ENCODE measurements at regions not wholly inside any gene's neighbourhood (a gene's known extent, or its start where the extent isn't known, plus 50 kb on each side); places are given as distances from the start of the nearest gene placed in this dataset.

- Histone ChIP-seq H4K91ac (ENCODE audit: insufficient read length, low read depth, low read length) (no peak overlapping the region), H2BK15ac (ENCODE audit: low read depth, low read length) (no peak overlapping the region), H2BK20ac (ENCODE audit: low read depth, low read length, poor library complexity, severe bottlenecking) (no peak overlapping the region), H3K79me1 (ENCODE audit: insufficient read depth, low read depth, low read length, poor library complexity, severe bottlenecking) (no peaks in the 10 kb centered on the region), H3K9ac (ENCODE audit: extremely low read depth, insufficient read length, low read length) (no peak overlapping the region), H3K4me2 (ENCODE audit: insufficient read depth, insufficient read length, low read length) (no peak overlapping the region), H3K27me3 (ENCODE audit: insufficient read depth, low read length) (no peaks in the 10 kb centered on the region), H3K9me3 (ENCODE audit: control insufficient read depth, low read depth, low read length) (no peaks in the 10 kb centered on the region), H3K18ac (ENCODE audit: insufficient read length, low read depth, low read length) (no peak overlapping the region), H4K20me1 (ENCODE audit: control insufficient read depth, insufficient read depth, insufficient read length) (no peaks in the 10 kb centered on the region), H3K4me1 (ENCODE audit: insufficient read depth, low read length) (no peaks in the 10 kb centered on the region), H4K8ac (replicated peaks; ENCODE audit: insufficient read length, low read depth, low read length) (no peak overlapping the region), H2AK5ac (ENCODE audit: insufficient read length, low read length) (no peak overlapping the region), H3K56ac (ENCODE audit: insufficient read length, low read depth, low read length) (no peak overlapping the region), H4K5ac (ENCODE audit: insufficient read length, low read depth, low read length) (no peak overlapping the region), H2BK5ac (ENCODE audit: insufficient read length, low read length) (no peak overlapping the region), H3T11ph (ENCODE audit: low read length) (no peak overlapping the region), H2BK12ac (ENCODE audit: insufficient read length, low read depth, low read length) (no peak overlapping the region), H3K4ac (ENCODE audit: low read depth, low read length) (no peak overlapping the region), H3K23me2 (ENCODE audit: insufficient read length, low read depth, low read length, poor library complexity, severe bottlenecking) (no peaks in the 10 kb centered on the region), H2BK120ac (ENCODE audit: low read depth, low read length, poor library complexity, severe bottlenecking) (no peak overlapping the region), H3K79me2 (ENCODE audit: insufficient read depth, low read length) (no peaks in the 10 kb centered on the region), H3K23ac (ENCODE audit: insufficient read length, low read depth, low read length) (no peak overlapping the region), H2AFZ (ENCODE audit: low read length) (no peak overlapping the region), H3K27ac (ENCODE audit: insufficient read length, low read depth, low read length) (no peak overlapping the region), H3K14ac (ENCODE audit: insufficient read depth, low read length) (no peak overlapping the region)
- H3K27me3 Mint-ChIP-seq (ENCODE audit: low read depth): no peaks in the 10 kb centered on the region; the same call in none of the 2 replicates
- WGBS (ENCODE audit: extremely low coverage, insufficient read length, low lambda C conversion rate): no CpG with 5 or more reads among the region's 2 CpGs
- TF ChIP-seq CTCF (conservative IDR thresholded peaks at IDR 0.05): no peak
- no peak for DNase-seq
- peaks cover 0 to 15% (median 0%) of the 10 kb centered on the region in 3 experiments; a peak in 2 of 7 replicates for H3K36me3 Mint-ChIP-seq (ENCODE audit: insufficient read depth in 1 of 3, low read depth in 3 of 3)
- no peak overlapping the region for H3K4me3 Mint-ChIP-seq
- H3K4me1 Mint-ChIP-seq: no peaks in the 10 kb centered on the region; a peak in 1 of 4 replicates
- H3K27ac Mint-ChIP-seq: no peak overlapping the region
- peaks cover 11 to 18% of the 10 kb centered on the region in 2 experiments; a peak in 4 of 5 replicates for H3K9me3 Mint-ChIP-seq
Observed at GRCh38 chr5:17837757-17838156, 203.5 kb downstream of the TAF11L14 start.

Measured in H9 (cell line).